ENCODE measurements at regions not wholly inside any gene's neighbourhood (a gene's known extent, or its start where the extent isn't known, plus 50 kb on each side); places are given as distances from the start of the nearest gene placed in this dataset.

DNA sequence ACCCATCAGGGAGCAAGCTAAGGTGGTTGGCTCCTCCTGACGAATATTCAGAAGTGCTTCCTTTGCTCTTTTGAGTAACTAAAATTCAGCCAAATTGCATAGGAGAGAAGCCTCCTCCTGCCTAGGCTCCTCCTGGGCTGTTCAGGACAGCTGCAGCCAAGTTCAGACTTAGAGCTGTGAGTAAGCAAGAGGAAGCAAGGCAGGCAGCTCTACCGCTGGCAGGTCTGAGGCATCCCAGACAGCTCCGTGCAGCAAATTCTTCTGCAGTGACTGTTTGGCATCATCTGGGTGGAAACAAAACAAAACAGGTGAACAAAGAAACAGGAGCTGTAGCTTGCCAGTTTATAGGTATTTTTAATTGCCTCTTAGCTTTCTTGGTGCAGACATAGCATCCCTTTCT lies 421.0 kb downstream of the GADD45G start:
- intact Hi-C loops (cut with DNase I), result no loop called here
- TF ChIP-seq, protein P1, sequence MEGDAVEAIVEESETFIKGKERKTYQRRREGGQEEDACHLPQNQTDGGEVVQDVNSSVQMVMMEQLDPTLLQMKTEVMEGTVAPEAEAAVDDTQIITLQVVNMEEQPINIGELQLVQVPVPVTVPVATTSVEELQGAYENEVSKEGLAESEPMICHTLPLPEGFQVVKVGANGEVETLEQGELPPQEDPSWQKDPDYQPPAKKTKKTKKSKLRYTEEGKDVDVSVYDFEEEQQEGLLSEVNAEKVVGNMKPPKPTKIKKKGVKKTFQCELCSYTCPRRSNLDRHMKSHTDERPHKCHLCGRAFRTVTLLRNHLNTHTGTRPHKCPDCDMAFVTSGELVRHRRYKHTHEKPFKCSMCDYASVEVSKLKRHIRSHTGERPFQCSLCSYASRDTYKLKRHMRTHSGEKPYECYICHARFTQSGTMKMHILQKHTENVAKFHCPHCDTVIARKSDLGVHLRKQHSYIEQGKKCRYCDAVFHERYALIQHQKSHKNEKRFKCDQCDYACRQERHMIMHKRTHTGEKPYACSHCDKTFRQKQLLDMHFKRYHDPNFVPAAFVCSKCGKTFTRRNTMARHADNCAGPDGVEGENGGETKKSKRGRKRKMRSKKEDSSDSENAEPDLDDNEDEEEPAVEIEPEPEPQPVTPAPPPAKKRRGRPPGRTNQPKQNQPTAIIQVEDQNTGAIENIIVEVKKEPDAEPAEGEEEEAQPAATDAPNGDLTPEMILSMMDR (IDR thresholded peaks at IDR 0.05), result no peak
- TF ChIP-seq POLR2A (IDR thresholded peaks at IDR 0.05), result no peak
- TF ChIP-seq POLR2AphosphoS5 (IDR thresholded peaks at IDR 0.05), result no peak
- no peak for DNase-seq (ENCODE audit: low spot score)
- Histone ChIP-seq H3K4me3 (no peak overlapping the region), H3K27ac (no peak overlapping the region), H3K27me3 (replicated peaks; ENCODE audit: insufficient read depth) (no peaks in the 10 kb centered on the region), H3K4me1 (replicated peaks) (no peaks in the 10 kb centered on the region), H3K9me3 (no peaks in the 10 kb centered on the region), H3K36me3 (no peaks in the 10 kb centered on the region)
- 33% methylated on average over 3 of the region's 3 CpGs for WGBS

- Histone ChIP-seq H3K27ac (no peak overlapping the region), H3K4me3 (no peak overlapping the region), H3K36me3 (no peaks in the 10 kb centered on the region), H3K9me3 (no peaks in the 10 kb centered on the region), H3K4me1 (replicated peaks) (no peaks in the 10 kb centered on the region), H3K27me3 (replicated peaks; ENCODE audit: insufficient read depth) (no peaks in the 10 kb centered on the region)
- 95% methylated on average over 1 of the region's 1 CpG for WGBS
- no peak for TF ChIP-seq POLR2A (IDR thresholded peaks at IDR 0.05)
- TF ChIP-seq, protein P1 (IDR thresholded peaks at IDR 0.05), result no peak
- TF ChIP-seq POLR2AphosphoS5 (IDR thresholded peaks at IDR 0.05), result no peak
- intact Hi-C loops (cut with DNase I), result no loop called here
- no peak for DNase-seq (ENCODE audit: low spot score)
These were observed 422.5 kb downstream of the GADD45G start for GRCh38 chr9:90027296-90027790.

GRCh38 chr9:90029386-90029785 lies 424.6 kb downstream of the GADD45G start:
- Histone ChIP-seq H3K36me3 (no peaks in the 10 kb centered on the region), H3K27ac (no peak overlapping the region), H3K27me3 (replicated peaks; ENCODE audit: insufficient read depth) (no peaks in the 10 kb centered on the region), H3K9me3 (no peaks in the 10 kb centered on the region), H3K4me1 (replicated peaks) (no peaks in the 10 kb centered on the region), H3K4me3 (no peak overlapping the region)
- 0% methylated on average over 1 of the region's 1 CpG for WGBS
- DNase-seq (ENCODE audit: low spot score), result no peak
- intact Hi-C loops (cut with DNase I), result no loop called here
- TF ChIP-seq, protein P1 (IDR thresholded peaks at IDR 0.05), result no peak
- TF ChIP-seq POLR2A (IDR thresholded peaks at IDR 0.05) (no peak), POLR2AphosphoS5 (IDR thresholded peaks at IDR 0.05) (no peak)

DNA sequence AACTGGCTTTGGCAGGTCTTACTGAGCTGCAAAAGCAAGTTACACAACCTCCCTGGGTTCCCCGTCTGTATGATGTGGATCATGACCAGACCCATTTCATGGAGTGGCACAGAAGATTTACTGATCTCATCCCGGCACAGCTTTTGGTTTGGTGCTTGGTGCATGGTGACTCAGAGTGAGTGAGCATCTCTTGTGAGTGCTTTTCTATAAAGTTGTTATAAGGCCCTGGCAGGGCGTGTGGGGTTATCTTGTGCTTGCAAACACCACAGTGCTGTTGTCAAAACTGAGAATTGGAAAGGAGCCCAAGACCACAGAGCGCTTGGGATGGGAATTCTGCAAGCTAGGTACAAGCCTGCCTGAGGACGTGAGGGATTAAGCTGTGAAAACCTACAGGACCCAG lies 425.2 kb downstream of the GADD45G start:
- TF ChIP-seq POLR2A (IDR thresholded peaks at IDR 0.05) (no peak), POLR2AphosphoS5 (IDR thresholded peaks at IDR 0.05) (no peak)
- TF ChIP-seq, protein P1 (IDR thresholded peaks at IDR 0.05), result no peak
- intact Hi-C loops (cut with DNase I), result no loop called here
- no peak overlapping the region for H3K4me3 ChIP-seq
- no peak for DNase-seq (ENCODE audit: low spot score)
- 85% methylated on average over 5 of the region's 5 CpGs for WGBS
- H3K9me3 ChIP-seq, result no peaks in the 10 kb centered on the region
- no peaks in the 10 kb centered on the region for H3K4me1 ChIP-seq (replicated peaks)
- no peaks in the 10 kb centered on the region for H3K27me3 ChIP-seq (replicated peaks; ENCODE audit: insufficient read depth)
- no peak overlapping the region for H3K27ac ChIP-seq
- no peaks in the 10 kb centered on the region for H3K36me3 ChIP-seq

DNA sequence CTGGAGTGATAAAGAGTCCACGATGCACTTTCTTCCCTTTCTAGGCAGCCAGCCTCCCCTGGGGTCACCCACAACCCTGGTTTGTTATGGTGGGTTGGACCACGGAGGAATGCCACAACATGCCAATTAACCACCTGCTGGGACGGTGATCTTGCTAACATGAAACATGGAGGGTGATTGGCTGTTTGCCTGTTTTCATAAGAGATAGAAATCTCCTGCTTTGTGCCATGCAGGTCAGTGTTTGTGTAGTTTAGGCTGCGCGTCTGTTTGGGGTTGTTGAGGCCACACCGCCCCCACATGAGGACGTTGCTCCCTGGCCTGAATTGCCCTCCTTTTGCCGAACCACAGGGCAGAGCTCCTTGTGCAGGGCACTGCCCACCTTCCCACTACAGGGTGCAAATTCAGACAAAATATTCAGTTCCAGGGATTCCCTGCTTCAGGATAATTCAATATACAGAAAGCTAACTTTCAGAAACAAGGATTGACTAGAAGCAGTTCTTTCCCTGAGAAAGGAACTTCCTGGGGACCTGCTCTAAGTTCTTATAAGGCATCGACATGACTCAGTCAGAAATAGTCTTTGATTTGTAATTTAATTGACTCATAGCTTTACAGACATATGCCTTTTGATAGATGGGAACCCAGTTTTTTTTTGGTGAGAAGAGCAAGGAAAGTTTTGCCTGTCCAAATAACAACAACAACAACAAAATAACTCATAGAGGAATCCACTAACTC lies 427.6 kb downstream of the GADD45G start:
- H3K4me3 ChIP-seq, result no peak overlapping the region
- H3K36me3 ChIP-seq, result no peaks in the 10 kb centered on the region
- 38% methylated on average over 9 of the region's 9 CpGs for WGBS
- H3K4me1 ChIP-seq (replicated peaks), result no peaks in the 10 kb centered on the region
- no peak overlapping the region for H3K27ac ChIP-seq
- TF ChIP-seq POLR2AphosphoS5 (IDR thresholded peaks at IDR 0.05) (no peak), POLR2A (IDR thresholded peaks at IDR 0.05) (no peak)
- TF ChIP-seq, protein P1 (IDR thresholded peaks at IDR 0.05), result no peak
- intact Hi-C loops (cut with DNase I), result no loop called here
- no peak for DNase-seq (ENCODE audit: low spot score)
- H3K9me3 ChIP-seq, result no peaks in the 10 kb centered on the region
- H3K27me3 ChIP-seq (replicated peaks; ENCODE audit: insufficient read depth), result no peaks in the 10 kb centered on the region
